ENCODE measurements at regions not wholly inside any gene's neighbourhood (a gene's known extent, or its start where the extent isn't known, plus 50 kb on each side); places are given as distances from the start of the nearest gene placed in this dataset.

- WGBS (ENCODE audit: insufficient coverage) = no CpG with 5 or more reads among the region's 2 CpGs
- H3K36me3 ChIP-seq (ENCODE audit: control insufficient read depth, insufficient read depth, low read length) = no peaks in the 10 kb centered on the region
- H3K4me1 ChIP-seq (ENCODE audit: control insufficient read depth, insufficient read depth, low read length) = no peaks in the 10 kb centered on the region
- no peak overlapping the region for H3K27ac ChIP-seq (ENCODE audit: low read depth, low read length)
- no peaks in the 10 kb centered on the region for H3K27me3 ChIP-seq (ENCODE audit: control insufficient read depth, insufficient read depth, low read length)
- H3K9me3 ChIP-seq (ENCODE audit: control insufficient read depth, insufficient read depth, low read length) = no peaks in the 10 kb centered on the region
- DNase-seq (ENCODE audit: low read depth in 4 of 6, low spot score in 6 of 6) = no peak
- no peak overlapping the region for H3K4me3 ChIP-seq (ENCODE audit: low read depth, low read length)
Measured at GRCh38 chr16:51365715-51366114, 214.6 kb upstream of the SALL1 start.

- 19% methylated on average over 15 of the region's 17 CpGs for WGBS (ENCODE audit: insufficient coverage)
- Histone ChIP-seq H3K4me1 (ENCODE audit: control insufficient read depth, insufficient read depth, low read length) (peaks cover 11% of the 10 kb centered on the region), H3K36me3 (ENCODE audit: control insufficient read depth, insufficient read depth, low read length) (no peaks in the 10 kb centered on the region), H3K9me3 (ENCODE audit: control insufficient read depth, insufficient read depth, low read length) (no peaks in the 10 kb centered on the region), H3K27ac (ENCODE audit: low read depth, low read length) (peak overlapping the region; percentile 44), H3K27me3 (ENCODE audit: control insufficient read depth, insufficient read depth, low read length) (no peaks in the 10 kb centered on the region), H3K4me3 (ENCODE audit: low read depth, low read length) (no peak overlapping the region)
- DNase-seq (ENCODE audit: low read depth in 4 of 6, low spot score in 6 of 6) = peak in 4 of 6 donors; percentile 26 to 69 (median 51)
Measured at GRCh38 chr16:51359141-51359955, 208.3 kb upstream of the SALL1 start.

GRCh38 chr16:51357839-51358238, 206.8 kb upstream of the SALL1 start:
- Histone ChIP-seq H3K4me3 (ENCODE audit: low read depth, low read length) (no peak overlapping the region), H3K9me3 (ENCODE audit: control insufficient read depth, insufficient read depth, low read length) (no peaks in the 10 kb centered on the region), H3K27me3 (ENCODE audit: control insufficient read depth, insufficient read depth, low read length) (no peaks in the 10 kb centered on the region), H3K4me1 (ENCODE audit: control insufficient read depth, insufficient read depth, low read length) (peaks cover 11% of the 10 kb centered on the region), H3K36me3 (ENCODE audit: control insufficient read depth, insufficient read depth, low read length) (no peaks in the 10 kb centered on the region), H3K27ac (ENCODE audit: low read depth, low read length) (no peak overlapping the region)
- DNase-seq (ENCODE audit: low read depth in 4 of 6, low spot score in 6 of 6) = no peak

- no CpG with 5 or more reads among the region's 6 CpGs for WGBS (ENCODE audit: insufficient coverage)
- Histone ChIP-seq H3K27ac (ENCODE audit: low read depth, low read length) (no peak overlapping the region), H3K4me1 (ENCODE audit: control insufficient read depth, insufficient read depth, low read length) (peaks cover 11% of the 10 kb centered on the region), H3K36me3 (ENCODE audit: control insufficient read depth, insufficient read depth, low read length) (no peaks in the 10 kb centered on the region), H3K9me3 (ENCODE audit: control insufficient read depth, insufficient read depth, low read length) (no peaks in the 10 kb centered on the region), H3K27me3 (ENCODE audit: control insufficient read depth, insufficient read depth, low read length) (no peaks in the 10 kb centered on the region), H3K4me3 (ENCODE audit: low read depth, low read length) (no peak overlapping the region)
- peak in 2 of 6 donors; percentile 15 to 32 for DNase-seq (ENCODE audit: low read depth in 4 of 6, low spot score in 6 of 6)
Measured at GRCh38 chr16:51355875-51356274, 204.8 kb upstream of the SALL1 start.

- H3K27me3 ChIP-seq (ENCODE audit: control insufficient read depth, insufficient read depth, low read length) = no peaks in the 10 kb centered on the region
- H3K36me3 ChIP-seq (ENCODE audit: control insufficient read depth, insufficient read depth, low read length) = no peaks in the 10 kb centered on the region
- H3K27ac ChIP-seq (ENCODE audit: low read depth, low read length) = no peak overlapping the region
- peaks cover 11% of the 10 kb centered on the region for H3K4me1 ChIP-seq (ENCODE audit: control insufficient read depth, insufficient read depth, low read length)
- no peak overlapping the region for H3K4me3 ChIP-seq (ENCODE audit: low read depth, low read length)
- WGBS (ENCODE audit: insufficient coverage) = 83% methylated on average over 6 of the region's 6 CpGs
- DNase-seq (ENCODE audit: low read depth in 4 of 6, low spot score in 6 of 6) = peak in 1 of 6 donors; percentile 9
- H3K9me3 ChIP-seq (ENCODE audit: control insufficient read depth, insufficient read depth, low read length) = no peaks in the 10 kb centered on the region
Measured at GRCh38 chr16:51355195-51355594, 204.1 kb upstream of the SALL1 start.

- 100% methylated on average over 1 of the region's 3 CpGs for WGBS (ENCODE audit: insufficient coverage)
- Histone ChIP-seq H3K27me3 (ENCODE audit: control insufficient read depth, insufficient read depth, low read length) (no peaks in the 10 kb centered on the region), H3K36me3 (ENCODE audit: control insufficient read depth, insufficient read depth, low read length) (no peaks in the 10 kb centered on the region), H3K9me3 (ENCODE audit: control insufficient read depth, insufficient read depth, low read length) (no peaks in the 10 kb centered on the region), H3K4me3 (ENCODE audit: low read depth, low read length) (no peak overlapping the region), H3K4me1 (ENCODE audit: control insufficient read depth, insufficient read depth, low read length) (no peaks in the 10 kb centered on the region), H3K27ac (ENCODE audit: low read depth, low read length) (no peak overlapping the region)
- DNase-seq (ENCODE audit: low read depth in 4 of 6, low spot score in 6 of 6) = no peak
Measured at GRCh38 chr16:51353055-51353454, 202.0 kb upstream of the SALL1 start.

- H3K27ac ChIP-seq (ENCODE audit: low read depth, low read length) = no peak overlapping the region
- H3K27me3 ChIP-seq (ENCODE audit: control insufficient read depth, insufficient read depth, low read length) = no peaks in the 10 kb centered on the region
- no peak overlapping the region for H3K4me3 ChIP-seq (ENCODE audit: low read depth, low read length)
- no peak for DNase-seq (ENCODE audit: low read depth in 4 of 6, low spot score in 6 of 6)
- no peaks in the 10 kb centered on the region for H3K9me3 ChIP-seq (ENCODE audit: control insufficient read depth, insufficient read depth, low read length)
- no peaks in the 10 kb centered on the region for H3K36me3 ChIP-seq (ENCODE audit: control insufficient read depth, insufficient read depth, low read length)
- no peaks in the 10 kb centered on the region for H3K4me1 ChIP-seq (ENCODE audit: control insufficient read depth, insufficient read depth, low read length)
- 92% methylated on average over 3 of the region's 3 CpGs for WGBS (ENCODE audit: insufficient coverage)
Measured at GRCh38 chr16:51349626-51350025, 198.6 kb upstream of the SALL1 start.

- WGBS (ENCODE audit: insufficient coverage) = 100% methylated on average over 1 of the region's 4 CpGs
- Histone ChIP-seq H3K4me3 (ENCODE audit: low read depth, low read length) (no peak overlapping the region), H3K9me3 (ENCODE audit: control insufficient read depth, insufficient read depth, low read length) (no peaks in the 10 kb centered on the region), H3K27me3 (ENCODE audit: control insufficient read depth, insufficient read depth, low read length) (no peaks in the 10 kb centered on the region), H3K27ac (ENCODE audit: low read depth, low read length) (no peak overlapping the region), H3K4me1 (ENCODE audit: control insufficient read depth, insufficient read depth, low read length) (no peaks in the 10 kb centered on the region), H3K36me3 (ENCODE audit: control insufficient read depth, insufficient read depth, low read length) (no peaks in the 10 kb centered on the region)
- DNase-seq (ENCODE audit: low read depth in 4 of 6, low spot score in 6 of 6) = no peak
Measured at GRCh38 chr16:51343411-51343810, 192.3 kb upstream of the SALL1 start.

GRCh38 chr16:51341204-51341603, 190.1 kb upstream of the SALL1 start:
- Histone ChIP-seq H3K4me1 (ENCODE audit: control insufficient read depth, insufficient read depth, low read length) (no peaks in the 10 kb centered on the region), H3K27me3 (ENCODE audit: control insufficient read depth, insufficient read depth, low read length) (no peaks in the 10 kb centered on the region), H3K4me3 (ENCODE audit: low read depth, low read length) (no peak overlapping the region), H3K27ac (ENCODE audit: low read depth, low read length) (no peak overlapping the region), H3K9me3 (ENCODE audit: control insufficient read depth, insufficient read depth, low read length) (no peaks in the 10 kb centered on the region), H3K36me3 (ENCODE audit: control insufficient read depth, insufficient read depth, low read length) (no peaks in the 10 kb centered on the region)
- no peak for DNase-seq (ENCODE audit: low read depth in 4 of 6, low spot score in 6 of 6)
- WGBS (ENCODE audit: insufficient coverage) = 100% methylated on average over 2 of the region's 4 CpGs

GRCh38 chr16:51337662-51338061, 186.6 kb upstream of the SALL1 start:
- Histone ChIP-seq H3K4me1 (ENCODE audit: control insufficient read depth, insufficient read depth, low read length) (no peaks in the 10 kb centered on the region), H3K4me3 (ENCODE audit: low read depth, low read length) (no peak overlapping the region), H3K9me3 (ENCODE audit: control insufficient read depth, insufficient read depth, low read length) (no peaks in the 10 kb centered on the region), H3K36me3 (ENCODE audit: control insufficient read depth, insufficient read depth, low read length) (no peaks in the 10 kb centered on the region), H3K27me3 (ENCODE audit: control insufficient read depth, insufficient read depth, low read length) (no peaks in the 10 kb centered on the region), H3K27ac (ENCODE audit: low read depth, low read length) (no peak overlapping the region)
- WGBS (ENCODE audit: insufficient coverage) = 64% methylated on average over 2 of the region's 3 CpGs
- DNase-seq (ENCODE audit: low read depth in 4 of 6, low spot score in 6 of 6) = no peak
